ENCODE measurements at regions not wholly inside any gene's neighbourhood (a gene's known extent, or its start where the extent isn't known, plus 50 kb on each side); places are given as distances from the start of the nearest gene placed in this dataset.

DNA sequence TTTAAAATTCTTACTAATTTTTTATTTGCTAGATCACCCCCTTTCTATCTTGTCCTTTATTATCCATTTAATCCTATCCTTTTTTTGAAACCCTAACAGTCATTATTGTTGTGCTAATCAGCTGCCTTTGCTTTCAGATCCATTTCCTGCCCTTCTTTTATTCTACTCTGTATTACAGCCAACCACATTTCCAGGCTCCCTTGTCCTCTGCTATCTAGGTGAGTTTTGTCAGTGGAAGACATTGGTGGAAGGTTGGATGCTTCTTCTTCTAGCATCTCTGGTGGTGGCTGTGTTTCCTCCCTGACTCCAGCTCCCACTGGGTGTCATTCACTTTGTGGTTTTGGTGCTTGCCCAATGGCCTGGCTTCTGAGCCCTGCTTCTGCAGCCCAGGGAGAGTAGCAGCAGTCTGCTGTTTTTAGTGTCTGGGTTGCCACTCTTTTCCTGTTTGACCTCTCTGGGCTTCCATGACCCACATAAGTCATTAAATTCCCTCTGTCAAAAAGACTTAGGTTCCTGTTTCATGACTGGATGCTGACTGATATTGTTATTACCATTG is 225.2 kb upstream of the PGRMC2 start:
- no peak for TF ChIP-seq YY1 (IDR thresholded peaks at IDR 0.05; ENCODE audit: insufficient read depth, insufficient read length)
- no peak for TF ChIP-seq SUZ12 (IDR thresholded peaks at IDR 0.05; ENCODE audit: extremely low read depth, insufficient read depth, insufficient read length)
- no peak for TF ChIP-seq ZNF274 (IDR thresholded peaks at IDR 0.05; ENCODE audit: low read depth, low read length)

Measured in NT2/D1 (cell line).